ENCODE measurements at regions not wholly inside any gene's neighbourhood (a gene's known extent, or its start where the extent isn't known, plus 50 kb on each side); places are given as distances from the start of the nearest gene placed in this dataset.

GRCh38 chr14:96146131-96146771 is 58.4 kb upstream of the BDKRB2 start:
- no peak overlapping the region for H3K9ac ChIP-seq (ENCODE audit: insufficient read depth in 1 of 2, low read depth in 2 of 2, low read length in 2 of 2)
- in situ Hi-C loops (cut with MboI), result no loop called here
- no peaks in the 10 kb centered on the region for H3K9me3 ChIP-seq (replicated peaks; ENCODE audit: control insufficient read depth, insufficient read depth, low read depth, low read length)
- FAIRE-seq (no peak), ATAC-seq (no peak), DNase-seq (ENCODE audit: extremely low read depth in 1 of 4, low spot score in 3 of 4) (no peak)
- H3K4me2 ChIP-seq (ENCODE audit: insufficient read depth, low read length), result no peak overlapping the region
- no peaks in the 10 kb centered on the region for H3K9me1 ChIP-seq (ENCODE audit: control insufficient read depth, insufficient read depth, low read length)
- CTCF ChIA-PET (ENCODE audit: low intra/inter-chr PET ratio), result no interaction called here
- TF ChIP-seq E2F1 (CRISPR knock-in tag; IDR thresholded peaks at IDR 0.05) (no peak), ZNF717 (CRISPR knock-in tag; IDR thresholded peaks at IDR 0.05) (no peak), SMARCB1 (IDR thresholded peaks at IDR 0.05; ENCODE audit: insufficient read length, low read depth) (no peak), ZNF277 (CRISPR knock-in tag; IDR thresholded peaks at IDR 0.05; ENCODE audit: borderline replicate concordance) (no peak), RBM39 (optimal IDR thresholded peaks at IDR 0.05; ENCODE audit: low read depth, low read length) (no peak)
- WGBS (ENCODE audit: insufficient coverage, low coverage, missing lambda C conversion rate), result 0% methylated on average over 2 of the region's 4 CpGs
- H3K36me3 ChIP-seq (ENCODE audit: control insufficient read depth, insufficient read depth, low read length), result no peaks in the 10 kb centered on the region
- H2AFZ ChIP-seq (ENCODE audit: low read depth, low read length), result no peak overlapping the region
- no peaks in the 10 kb centered on the region for H3K4me1 ChIP-seq (replicated peaks in 1 of 2; ENCODE audit: control insufficient read depth in 2 of 2, insufficient read depth in 2 of 2, low read length in 2 of 2)
- H3K4me3 ChIP-seq, result no peak overlapping the region
- no peaks in the 10 kb centered on the region for H4K20me1 ChIP-seq (replicated peaks; ENCODE audit: control insufficient read depth, insufficient read depth, low read length)
- intact Hi-C loops (cut with micrococcal nuclease), result no loop called here
- no peak overlapping the region for H3K27ac ChIP-seq (ENCODE audit: extremely low read depth, low read depth, low read length)
- POLR2A ChIA-PET, result interaction anchor here (0.7 kb wide), 1 partner anchor 106 kb away, joined by 3 read pairs; no protein-coding TSS in a partner anchor
- H3K27me3 ChIP-seq (ENCODE audit: control insufficient read depth in 2 of 2, insufficient read depth in 2 of 2, low read length in 2 of 2), result peaks cover 0 to 5% of the 10 kb centered on the region in 2 experiments; a peak in 1 of 5 replicates
- BruUV-seq (replicated peaks), result no TSS peak
- H3K79me2 ChIP-seq (ENCODE audit: control insufficient read depth, insufficient read depth, low read length), result no peaks in the 10 kb centered on the region
